SK-N-MC (cell line): ENCODE measurements at regions not wholly inside any gene's neighbourhood (a gene's known extent, or its start where the extent isn't known, plus 50 kb on each side); places are given as distances from the start of the nearest gene placed in this dataset.

Source experiments
- DNase-seq: peaks from one replicate; pipeline ENCODE4 v3.0.0-alpha.2; 2011; ENCODE audit warnings: low read depth, low spot score
- H3K27ac ChIP-seq: fragments of 200-600 bp; sonication (generic); 2 replicates; pipeline ENCODE4 v1.5.1; 2016; ENCODE audit warnings: mixed run types
- H3K36me3 ChIP-seq: fragments of 200-600 bp; sonication (generic); 2 replicates; pipeline ENCODE4 v1.6.1; 2017; ENCODE audit warnings: antibody characterized with exemption, low read length, mixed read lengths; ENCODE audit not compliant: insufficient read depth
- H3K4me3 ChIP-seq: fragments of 200-600 bp; sonication (generic); 2 replicates; pipeline ENCODE4 v1.5.1; 2016
- H3K9ac ChIP-seq: fragments of 200-600 bp; sonication (generic); 2 replicates; pipeline ENCODE4 v1.8.0; 2017; ENCODE audit warnings: mixed run types, mixed read lengths; ENCODE audit not compliant: insufficient read length
- H3K9me3 ChIP-seq: fragments of 200-600 bp; sonication (generic); 2 replicates; pipeline ENCODE4 v1.6.1; 2017; ENCODE audit warnings: low read depth, mild to moderate bottlenecking, antibody characterized with exemption, low read length, moderate library complexity, mixed read lengths
- EZH2 ChIP-seq: fragments of 200-600 bp; sonication (generic); IDR thresholded peaks from one replicate; pipeline ENCODE4 v1.6.1; 2017; ENCODE audit warnings: antibody characterized with exemption
- FOXP2 ChIP-seq: optimal IDR thresholded peaks from 2 replicates; pipeline ENCODE3; 2011; ENCODE audit warnings: mild to moderate bottlenecking, moderate library complexity; ENCODE audit not compliant: insufficient read depth; ENCODE audit errors: extremely low read length, control extremely low read depth
- POLR2AphosphoS5 ChIP-seq: IDR thresholded peaks from 2 replicates; pipeline ENCODE4 v1.6.1; 2012; ENCODE audit warnings: mild to moderate bottlenecking, low read depth, low read length, borderline replicate concordance

GRCh38 chr3:150180334-150180733 is 209.6 kb upstream of the PFN2 start:
- no peak overlapping the region for H3K9ac ChIP-seq
- peak overlapping the region; percentile 12; the same call in 1 of the 2 replicates for H3K27ac ChIP-seq
- no peak overlapping the region for H3K4me3 ChIP-seq
- DNase-seq, result peak; percentile 32
- H3K9me3 ChIP-seq, result no peaks in the 10 kb centered on the region
- TF ChIP-seq FOXP2 (no peak), EZH2 (no peak), POLR2AphosphoS5 (no peak)
- no peaks in the 10 kb centered on the region for H3K36me3 ChIP-seq

GRCh38 chr3:150179330-150179729 is 208.6 kb upstream of the PFN2 start:
- no peak overlapping the region for H3K9ac ChIP-seq
- TF ChIP-seq EZH2 (no peak), POLR2AphosphoS5 (no peak), FOXP2 (no peak)
- H3K9me3 ChIP-seq, result no peaks in the 10 kb centered on the region
- H3K27ac ChIP-seq, result no peak overlapping the region
- no peak for DNase-seq
- H3K36me3 ChIP-seq, result no peaks in the 10 kb centered on the region
- H3K4me3 ChIP-seq, result no peak overlapping the region

- Histone ChIP-seq H3K27ac (no peak overlapping the region), H3K36me3 (no peaks in the 10 kb centered on the region), H3K9ac (no peak overlapping the region), H3K4me3 (no peak overlapping the region), H3K9me3 (no peaks in the 10 kb centered on the region)
- no peak for DNase-seq
- TF ChIP-seq POLR2AphosphoS5 (no peak), FOXP2 (no peak), EZH2 (no peak)
Observed at GRCh38 chr3:150177673-150178381, 207.1 kb upstream of the PFN2 start.

GRCh38 chr3:150174179-150174578 is 203.5 kb upstream of the PFN2 start:
- Histone ChIP-seq H3K36me3 (no peaks in the 10 kb centered on the region), H3K9me3 (no peaks in the 10 kb centered on the region), H3K4me3 (no peak overlapping the region), H3K9ac (no peak overlapping the region), H3K27ac (no peak overlapping the region)
- DNase-seq, result no peak
- no peak for TF ChIP-seq FOXP2
- no peak for TF ChIP-seq EZH2
- TF ChIP-seq POLR2AphosphoS5, result no peak

GRCh38 chr3:150172356-150172755 is 201.7 kb upstream of the PFN2 start:
- Histone ChIP-seq H3K4me3 (no peak overlapping the region), H3K9ac (no peak overlapping the region), H3K27ac (no peak overlapping the region), H3K9me3 (no peaks in the 10 kb centered on the region), H3K36me3 (no peaks in the 10 kb centered on the region)
- TF ChIP-seq FOXP2, result no peak
- TF ChIP-seq EZH2, result no peak
- TF ChIP-seq POLR2AphosphoS5, result no peak
- no peak for DNase-seq

- Histone ChIP-seq H3K9me3 (no peaks in the 10 kb centered on the region), H3K36me3 (no peaks in the 10 kb centered on the region), H3K27ac (no peak overlapping the region), H3K4me3 (no peak overlapping the region), H3K9ac (no peak overlapping the region)
- DNase-seq, result no peak
- TF ChIP-seq EZH2 (no peak), FOXP2 (no peak), POLR2AphosphoS5 (no peak)
Observed at GRCh38 chr3:150170852-150171520, 200.3 kb upstream of the PFN2 start.

GRCh38 chr3:150169330-150169940 is 198.7 kb upstream of the PFN2 start:
- no peak for TF ChIP-seq POLR2AphosphoS5

GRCh38 chr3:150168698-150169097 is 198.0 kb upstream of the PFN2 start:
- no peaks in the 10 kb centered on the region for H3K36me3 ChIP-seq
- no peak for TF ChIP-seq POLR2AphosphoS5
- no peak for TF ChIP-seq EZH2
- no peak for TF ChIP-seq FOXP2
- no peaks in the 10 kb centered on the region for H3K9me3 ChIP-seq
- H3K27ac ChIP-seq, result no peak overlapping the region
- DNase-seq, result no peak
- no peak overlapping the region for H3K4me3 ChIP-seq
- no peak overlapping the region for H3K9ac ChIP-seq

More at GRCh38 chr3:150169330-150169940, 198.7 kb upstream of the PFN2 start:
- Histone ChIP-seq H3K4me3 (no peak overlapping the region), H3K27ac (no peak overlapping the region), H3K9me3 (no peaks in the 10 kb centered on the region), H3K36me3 (no peaks in the 10 kb centered on the region), H3K9ac (no peak overlapping the region)
- DNase-seq, result no peak
